ENCODE measurements at regions not wholly inside any gene's neighbourhood (a gene's known extent, or its start where the extent isn't known, plus 50 kb on each side); places are given as distances from the start of the nearest gene placed in this dataset.

DNA sequence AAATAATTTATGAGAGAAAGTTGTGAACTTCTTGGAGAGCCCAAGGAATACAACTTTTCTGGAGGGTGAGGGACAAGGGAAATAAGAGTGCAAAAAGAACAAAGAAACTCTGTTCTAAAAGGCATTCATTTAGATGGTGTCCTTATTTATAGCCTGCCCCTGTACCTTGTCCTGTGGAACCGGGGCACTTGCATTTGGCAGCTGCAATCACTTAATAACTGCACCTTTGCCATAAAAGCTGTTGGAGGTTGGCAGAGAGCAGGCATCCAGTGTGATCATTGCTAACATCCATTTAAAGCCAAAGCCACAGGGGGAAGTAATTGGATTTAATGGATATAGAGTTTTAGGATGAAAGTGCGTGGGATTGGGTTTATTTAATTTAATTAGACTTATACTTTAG is 50.8 kb upstream of the SGK1 start:
- no peak overlapping the region for H3K27ac ChIP-seq (replicated peaks in 1 of 4)
- H3K4me3 ChIP-seq, result no peak overlapping the region
- no peaks in the 10 kb centered on the region for H3K9me3 ChIP-seq
- TF ChIP-seq POLR2AphosphoS5 (IDR thresholded peaks at IDR 0.05), result no peak
- TF ChIP-seq, protein P1, sequence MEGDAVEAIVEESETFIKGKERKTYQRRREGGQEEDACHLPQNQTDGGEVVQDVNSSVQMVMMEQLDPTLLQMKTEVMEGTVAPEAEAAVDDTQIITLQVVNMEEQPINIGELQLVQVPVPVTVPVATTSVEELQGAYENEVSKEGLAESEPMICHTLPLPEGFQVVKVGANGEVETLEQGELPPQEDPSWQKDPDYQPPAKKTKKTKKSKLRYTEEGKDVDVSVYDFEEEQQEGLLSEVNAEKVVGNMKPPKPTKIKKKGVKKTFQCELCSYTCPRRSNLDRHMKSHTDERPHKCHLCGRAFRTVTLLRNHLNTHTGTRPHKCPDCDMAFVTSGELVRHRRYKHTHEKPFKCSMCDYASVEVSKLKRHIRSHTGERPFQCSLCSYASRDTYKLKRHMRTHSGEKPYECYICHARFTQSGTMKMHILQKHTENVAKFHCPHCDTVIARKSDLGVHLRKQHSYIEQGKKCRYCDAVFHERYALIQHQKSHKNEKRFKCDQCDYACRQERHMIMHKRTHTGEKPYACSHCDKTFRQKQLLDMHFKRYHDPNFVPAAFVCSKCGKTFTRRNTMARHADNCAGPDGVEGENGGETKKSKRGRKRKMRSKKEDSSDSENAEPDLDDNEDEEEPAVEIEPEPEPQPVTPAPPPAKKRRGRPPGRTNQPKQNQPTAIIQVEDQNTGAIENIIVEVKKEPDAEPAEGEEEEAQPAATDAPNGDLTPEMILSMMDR (IDR thresholded peaks at IDR 0.05), result no peak
- TF ChIP-seq EP300 (IDR thresholded peaks at IDR 0.05), result no peak
- no peak for TF ChIP-seq POLR2A (IDR thresholded peaks at IDR 0.05; ENCODE audit: low read depth)
- intact Hi-C loops (cut with DNase I), result no loop called here
- H3K27me3 ChIP-seq, result no peaks in the 10 kb centered on the region
- WGBS, result 90% methylated on average over 2 of the region's 2 CpGs
- peaks cover 4 to 15% (median 14%) of the 10 kb centered on the region in 4 donors for H3K4me1 ChIP-seq
- no peaks in the 10 kb centered on the region for H3K36me3 ChIP-seq
- DNase-seq (ENCODE audit: extremely low spot score), result no peak

All from esophagus muscularis mucosa (tissue), 4 donors.